ENCODE measurements at regions not wholly inside any gene's neighbourhood (a gene's known extent, or its start where the extent isn't known, plus 50 kb on each side); places are given as distances from the start of the nearest gene placed in this dataset.

GRCh38 chr10:107650939-107651338, 486.4 kb upstream of the SORCS1 start:
- no peak overlapping the region for H3K4me3 ChIP-seq (ENCODE audit: low read depth in 1 of 2, low read length in 2 of 2)
- H3K27me3 ChIP-seq (ENCODE audit: control insufficient read depth in 1 of 2, insufficient read depth in 2 of 2, low read length in 2 of 2): no peaks in the 10 kb centered on the region
- no peaks in the 10 kb centered on the region for H3K9me3 ChIP-seq (ENCODE audit: low read length)
- no peak overlapping the region for H3K27ac ChIP-seq (ENCODE audit: low read depth, low read length)
- no peak overlapping the region for H3K9ac ChIP-seq (ENCODE audit: low read length)
- no peaks in the 10 kb centered on the region for H3K36me3 ChIP-seq (ENCODE audit: insufficient read depth, low read length)
- no peaks in the 10 kb centered on the region for H3K4me1 ChIP-seq (ENCODE audit: insufficient read depth, low read length)

GRCh38 chr10:107649249-107649648, 484.7 kb upstream of the SORCS1 start:
- no peak overlapping the region for H3K9ac ChIP-seq (ENCODE audit: low read length)
- H3K9me3 ChIP-seq (ENCODE audit: low read length): no peaks in the 10 kb centered on the region
- H3K27ac ChIP-seq (ENCODE audit: low read depth, low read length): no peak overlapping the region

GRCh38 chr10:107647462-107647861, 483.0 kb upstream of the SORCS1 start:
- H3K9me3 ChIP-seq (ENCODE audit: low read length): no peaks in the 10 kb centered on the region
- H3K27me3 ChIP-seq (ENCODE audit: control insufficient read depth in 1 of 2, insufficient read depth in 2 of 2, low read length in 2 of 2): no peaks in the 10 kb centered on the region
- no peaks in the 10 kb centered on the region for H3K4me1 ChIP-seq (ENCODE audit: insufficient read depth, low read length)
- no peaks in the 10 kb centered on the region for H3K36me3 ChIP-seq (ENCODE audit: insufficient read depth, low read length)
- H3K9ac ChIP-seq (ENCODE audit: low read length): no peak overlapping the region
- H3K4me3 ChIP-seq (ENCODE audit: low read depth in 1 of 2, low read length in 2 of 2): no peak overlapping the region
- H3K27ac ChIP-seq (ENCODE audit: low read depth, low read length): no peak overlapping the region

More at GRCh38 chr10:107649249-107649648, 484.7 kb upstream of the SORCS1 start:
- Histone ChIP-seq H3K4me1 (ENCODE audit: insufficient read depth, low read length) (no peaks in the 10 kb centered on the region), H3K36me3 (ENCODE audit: insufficient read depth, low read length) (no peaks in the 10 kb centered on the region), H3K4me3 (ENCODE audit: low read depth in 1 of 2, low read length in 2 of 2) (no peak overlapping the region), H3K27me3 (ENCODE audit: control insufficient read depth in 1 of 2, insufficient read depth in 2 of 2, low read length in 2 of 2) (no peaks in the 10 kb centered on the region)

GRCh38 chr10:107631876-107632275, 467.4 kb upstream of the SORCS1 start:
- H3K9ac ChIP-seq (ENCODE audit: low read length): no peak overlapping the region
- no peak overlapping the region for H3K4me3 ChIP-seq (ENCODE audit: low read depth in 1 of 2, low read length in 2 of 2)
- H3K36me3 ChIP-seq (ENCODE audit: insufficient read depth, low read length): no peaks in the 10 kb centered on the region
- H3K27ac ChIP-seq (ENCODE audit: low read depth, low read length): no peak overlapping the region
- no peaks in the 10 kb centered on the region for H3K9me3 ChIP-seq (ENCODE audit: low read length)
- H3K27me3 ChIP-seq (ENCODE audit: control insufficient read depth in 1 of 2, insufficient read depth in 2 of 2, low read length in 2 of 2): no peaks in the 10 kb centered on the region
- no peaks in the 10 kb centered on the region for H3K4me1 ChIP-seq (ENCODE audit: insufficient read depth, low read length)

- Histone ChIP-seq H3K4me1 (ENCODE audit: insufficient read depth, low read length) (no peaks in the 10 kb centered on the region), H3K9me3 (ENCODE audit: low read length) (no peaks in the 10 kb centered on the region), H3K36me3 (ENCODE audit: insufficient read depth, low read length) (no peaks in the 10 kb centered on the region), H3K9ac (ENCODE audit: low read length) (no peak overlapping the region), H3K27me3 (ENCODE audit: control insufficient read depth in 1 of 2, insufficient read depth in 2 of 2, low read length in 2 of 2) (no peaks in the 10 kb centered on the region), H3K27ac (ENCODE audit: low read depth, low read length) (no peak overlapping the region), H3K4me3 (ENCODE audit: low read depth in 1 of 2, low read length in 2 of 2) (no peak overlapping the region)
These were observed 462.4 kb upstream of the SORCS1 start for GRCh38 chr10:107626862-107627261.

GRCh38 chr10:107623292-107623691, 458.8 kb upstream of the SORCS1 start:
- H3K4me1 ChIP-seq (ENCODE audit: insufficient read depth, low read length): no peaks in the 10 kb centered on the region
- no peak overlapping the region for H3K4me3 ChIP-seq (ENCODE audit: low read depth in 1 of 2, low read length in 2 of 2)
- no peaks in the 10 kb centered on the region for H3K36me3 ChIP-seq (ENCODE audit: insufficient read depth, low read length)
- H3K27me3 ChIP-seq (ENCODE audit: control insufficient read depth in 1 of 2, insufficient read depth in 2 of 2, low read length in 2 of 2): no peaks in the 10 kb centered on the region
- H3K9ac ChIP-seq (ENCODE audit: low read length): no peak overlapping the region
- H3K27ac ChIP-seq (ENCODE audit: low read depth, low read length): no peak overlapping the region
- H3K9me3 ChIP-seq (ENCODE audit: low read length): no peaks in the 10 kb centered on the region

GRCh38 chr10:107619139-107619538, 454.6 kb upstream of the SORCS1 start:
- H3K27ac ChIP-seq (ENCODE audit: low read depth, low read length): no peak overlapping the region
- no peaks in the 10 kb centered on the region for H3K4me1 ChIP-seq (ENCODE audit: insufficient read depth, low read length)
- no peak overlapping the region for H3K9ac ChIP-seq (ENCODE audit: low read length)
- no peaks in the 10 kb centered on the region for H3K9me3 ChIP-seq (ENCODE audit: low read length)
- no peaks in the 10 kb centered on the region for H3K27me3 ChIP-seq (ENCODE audit: control insufficient read depth in 1 of 2, insufficient read depth in 2 of 2, low read length in 2 of 2)
- no peaks in the 10 kb centered on the region for H3K36me3 ChIP-seq (ENCODE audit: insufficient read depth, low read length)
- H3K4me3 ChIP-seq (ENCODE audit: low read depth in 1 of 2, low read length in 2 of 2): no peak overlapping the region

- H3K9me3 ChIP-seq (ENCODE audit: low read length): no peaks in the 10 kb centered on the region
- H3K27ac ChIP-seq (ENCODE audit: low read depth, low read length): no peak overlapping the region
- no peaks in the 10 kb centered on the region for H3K4me1 ChIP-seq (ENCODE audit: insufficient read depth, low read length)
- no peaks in the 10 kb centered on the region for H3K27me3 ChIP-seq (ENCODE audit: control insufficient read depth in 1 of 2, insufficient read depth in 2 of 2, low read length in 2 of 2)
- H3K36me3 ChIP-seq (ENCODE audit: insufficient read depth, low read length): no peaks in the 10 kb centered on the region
- H3K4me3 ChIP-seq (ENCODE audit: low read depth in 1 of 2, low read length in 2 of 2): no peak overlapping the region
- no peak overlapping the region for H3K9ac ChIP-seq (ENCODE audit: low read length)
These were observed 454.0 kb upstream of the SORCS1 start for GRCh38 chr10:107618504-107618994.

- no peak overlapping the region for H3K9ac ChIP-seq (ENCODE audit: low read length)
These were observed 452.2 kb upstream of the SORCS1 start for GRCh38 chr10:107616463-107617410.

GRCh38 chr10:107616031-107616430, 451.5 kb upstream of the SORCS1 start:
- Histone ChIP-seq H3K36me3 (ENCODE audit: insufficient read depth, low read length) (no peaks in the 10 kb centered on the region), H3K9ac (ENCODE audit: low read length) (no peak overlapping the region), H3K27me3 (ENCODE audit: control insufficient read depth in 1 of 2, insufficient read depth in 2 of 2, low read length in 2 of 2) (no peaks in the 10 kb centered on the region), H3K27ac (ENCODE audit: low read depth, low read length) (no peak overlapping the region), H3K4me1 (ENCODE audit: insufficient read depth, low read length) (no peaks in the 10 kb centered on the region), H3K4me3 (ENCODE audit: low read depth in 1 of 2, low read length in 2 of 2) (no peak overlapping the region), H3K9me3 (ENCODE audit: low read length) (no peaks in the 10 kb centered on the region)

More at GRCh38 chr10:107616463-107617410, 452.2 kb upstream of the SORCS1 start:
- Histone ChIP-seq H3K9me3 (ENCODE audit: low read length) (no peaks in the 10 kb centered on the region), H3K4me3 (ENCODE audit: low read depth in 1 of 2, low read length in 2 of 2) (no peak overlapping the region), H3K4me1 (ENCODE audit: insufficient read depth, low read length) (no peaks in the 10 kb centered on the region), H3K27me3 (ENCODE audit: control insufficient read depth in 1 of 2, insufficient read depth in 2 of 2, low read length in 2 of 2) (no peaks in the 10 kb centered on the region), H3K36me3 (ENCODE audit: insufficient read depth, low read length) (no peaks in the 10 kb centered on the region), H3K27ac (ENCODE audit: low read depth, low read length) (no peak overlapping the region)

GRCh38 chr10:107614939-107615685, 450.6 kb upstream of the SORCS1 start:
- Histone ChIP-seq H3K9ac (ENCODE audit: low read length) (no peak overlapping the region), H3K36me3 (ENCODE audit: insufficient read depth, low read length) (no peaks in the 10 kb centered on the region), H3K4me1 (ENCODE audit: insufficient read depth, low read length) (no peaks in the 10 kb centered on the region), H3K4me3 (ENCODE audit: low read depth in 1 of 2, low read length in 2 of 2) (no peak overlapping the region), H3K27ac (ENCODE audit: low read depth, low read length) (no peak overlapping the region), H3K9me3 (ENCODE audit: low read length) (no peaks in the 10 kb centered on the region), H3K27me3 (ENCODE audit: control insufficient read depth in 1 of 2, insufficient read depth in 2 of 2, low read length in 2 of 2) (no peaks in the 10 kb centered on the region)

Measured in muscle layer of colon (tissue), 2 donors.